GM23338 (cell line): ENCODE measurements at regions not wholly inside any gene's neighbourhood (a gene's known extent, or its start where the extent isn't known, plus 50 kb on each side); places are given as distances from the start of the nearest gene placed in this dataset.

Experiments
- ATAC-seq: fragments of 200-7000 bp; cut with Tn5 transposase; 3 replicates; pipeline ENCODE4 v1.9.1; 2020
- DNase-seq: peaks from one replicate; pipeline ENCODE4 v3.0.0-alpha.2; 2015; ENCODE audit warnings: low spot score
- H2AFZ ChIP-seq: fragments of 200-600 bp; sonication (generic); 2 replicates; pipeline ENCODE4 v1.8.0; 2016; ENCODE audit warnings: antibody characterized with exemption, mild to moderate bottlenecking, moderate library complexity
- H3F3A ChIP-seq: fragments of 200-600 bp; sonication (generic); replicated peaks from 2 replicates; pipeline ENCODE4 v1.8.0; 2017; ENCODE audit warnings: antibody characterized with exemption, mixed run types, low read depth
- H3K27ac ChIP-seq: fragments of 200-600 bp; sonication (generic); 2 replicates; pipeline ENCODE4 v1.6.1; 2016; ENCODE audit warnings: low read depth
- H3K27me3 ChIP-seq: fragments of 200-600 bp; sonication (generic); 2 replicates; pipeline ENCODE4 v1.8.0; 2016; ENCODE audit warnings: mild to moderate bottlenecking, mixed run types, moderate library complexity; ENCODE audit not compliant: insufficient read depth
- H3K36me3 ChIP-seq: fragments of 200-600 bp; sonication (generic); 2 replicates; pipeline ENCODE4 v1.8.0; 2016; ENCODE audit warnings: mild to moderate bottlenecking; ENCODE audit not compliant: insufficient read depth
- H3K4me1 ChIP-seq: fragments of 200-600 bp; sonication (generic); 2 replicates; pipeline ENCODE4 v1.8.0; 2016; ENCODE audit warnings: mild to moderate bottlenecking, moderate library complexity; ENCODE audit not compliant: insufficient read depth
- H3K4me2 ChIP-seq: fragments of 200-600 bp; sonication (generic); 2 replicates; pipeline ENCODE4 v1.7.1; 2017; ENCODE audit warnings: mixed run types
- H3K4me3 ChIP-seq: fragments of 200-600 bp; sonication (generic); 2 replicates; pipeline ENCODE4 v1.6.1; 2016; ENCODE audit warnings: mixed run types
- H3K79me2 ChIP-seq: fragments of 200-600 bp; sonication (generic); replicated peaks from 2 replicates; pipeline ENCODE4 v1.8.0; 2017; ENCODE audit warnings: mild to moderate bottlenecking; ENCODE audit not compliant: insufficient read depth
- H3K9me2 ChIP-seq: fragments of 200-600 bp; sonication (generic); 2 replicates; pipeline ENCODE4 v1.8.0; 2017; ENCODE audit not compliant: insufficient read depth
- H4K20me1 ChIP-seq: fragments of 200-600 bp; sonication (generic); replicated peaks from 2 replicates; pipeline ENCODE4 v1.8.0; 2017; ENCODE audit warnings: mild to moderate bottlenecking; ENCODE audit not compliant: insufficient read depth
- H3K27ac Mint-ChIP-seq: 2 replicates; pipeline ENCODE4 v1.8.0; 2020; ENCODE audit warnings: inconsistent platforms, mild to moderate bottlenecking, moderate library complexity, mixed read lengths
- H3K27me3 Mint-ChIP-seq: 3 replicates; pipeline ENCODE4 v1.8.0; 2022; ENCODE audit warnings: low read depth, mild to moderate bottlenecking, moderate library complexity, mixed read lengths, inconsistent platforms; ENCODE audit not compliant: insufficient read depth, poor library complexity
- H3K36me3 Mint-ChIP-seq: 3 replicates; pipeline ENCODE4 v1.8.0; 2021; ENCODE audit warnings: low read depth, mild to moderate bottlenecking, inconsistent platforms, moderate library complexity, mixed read lengths
- H3K4me1 Mint-ChIP-seq: 3 replicates; pipeline ENCODE4 v1.8.0; 2020; ENCODE audit warnings: mild to moderate bottlenecking, inconsistent platforms, mixed read lengths
- H3K4me3 Mint-ChIP-seq: 3 replicates; pipeline ENCODE4 v1.8.0; 2021; ENCODE audit warnings: moderate library complexity, mild to moderate bottlenecking, inconsistent platforms, mixed read lengths
- H3K9me3 Mint-ChIP-seq: 3 replicates; pipeline ENCODE4 v1.8.0; 2020; ENCODE audit warnings: moderate library complexity, mild to moderate bottlenecking, inconsistent platforms, mixed read lengths
- CREB1 ChIP-seq: fragments of 250-450 bp; sonication (Bioruptor Pico); IDR thresholded peaks from 2 replicates; pipeline ENCODE4 v1.5.0; 2020; ENCODE audit warnings: low read depth, mild to moderate bottlenecking, moderate library complexity
- CTCF ChIP-seq, 2 experiments: fragments of 200-600 bp in 1 of 2; sonication (generic) in 1 of 2; conservative IDR thresholded peaks; 2 replicates each; pipeline versions ENCODE4 v1.5.1 to v1.6.1; 2016 to 2017; ENCODE audit warnings: antibody characterized with exemption in 2 of 2, low read depth in 2 of 2, mild to moderate bottlenecking in 2 of 2, moderate library complexity in 1 of 2
- JUNB ChIP-seq: IDR thresholded peaks from one replicate; pipeline ENCODE4 v1.6.1; 2016; ENCODE audit warnings: antibody characterized with exemption; ENCODE audit not compliant: unreplicated experiment
- NANOG ChIP-seq: IDR thresholded peaks from 2 replicates; pipeline ENCODE4 v1.6.1; 2016; ENCODE audit warnings: antibody characterized with exemption, borderline replicate concordance
- POLR2AphosphoS5 ChIP-seq: IDR thresholded peaks from 2 replicates; pipeline ENCODE4 v1.6.1; 2016; ENCODE audit warnings: antibody characterized with exemption, low read depth
- REST ChIP-seq: IDR thresholded peaks from one replicate; pipeline ENCODE4 v1.6.1; 2018; ENCODE audit warnings: antibody characterized with exemption; ENCODE audit not compliant: unreplicated experiment
- STAT1 ChIP-seq: IDR thresholded peaks from one replicate; pipeline ENCODE4 v1.6.1; 2016; ENCODE audit warnings: antibody characterized with exemption; ENCODE audit not compliant: unreplicated experiment
- ZNF114 ChIP-seq: fragments of 250-450 bp; sonication (Bioruptor Pico); IDR thresholded peaks from 2 replicates; pipeline ENCODE4 v1.5.0; 2020; ENCODE audit warnings: mild to moderate bottlenecking, moderate library complexity
- ZNF462 ChIP-seq: fragments of 250-450 bp; sonication (Bioruptor Pico); IDR thresholded peaks from 2 replicates; pipeline ENCODE4 v1.5.0; 2020; ENCODE audit warnings: mild to moderate bottlenecking, moderate library complexity
- TF ChIP-seq, protein P1 (sequence below): IDR thresholded peaks from 2 replicates; pipeline ENCODE4 v1.6.1; 2016; ENCODE audit warnings: antibody characterized with exemption

GRCh38 chr5:60205071-60205470 lies 311.5 kb upstream of the PDE4D start (continued):
- TF ChIP-seq, protein P1, sequence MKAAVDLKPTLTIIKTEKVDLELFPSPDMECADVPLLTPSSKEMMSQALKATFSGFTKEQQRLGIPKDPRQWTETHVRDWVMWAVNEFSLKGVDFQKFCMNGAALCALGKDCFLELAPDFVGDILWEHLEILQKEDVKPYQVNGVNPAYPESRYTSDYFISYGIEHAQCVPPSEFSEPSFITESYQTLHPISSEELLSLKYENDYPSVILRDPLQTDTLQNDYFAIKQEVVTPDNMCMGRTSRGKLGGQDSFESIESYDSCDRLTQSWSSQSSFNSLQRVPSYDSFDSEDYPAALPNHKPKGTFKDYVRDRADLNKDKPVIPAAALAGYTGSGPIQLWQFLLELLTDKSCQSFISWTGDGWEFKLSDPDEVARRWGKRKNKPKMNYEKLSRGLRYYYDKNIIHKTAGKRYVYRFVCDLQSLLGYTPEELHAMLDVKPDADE = no peak
- no peak for TF ChIP-seq CREB1
- TF ChIP-seq STAT1 = no peak
- no peak for TF ChIP-seq REST
- no peak for TF ChIP-seq JUNB

DNA sequence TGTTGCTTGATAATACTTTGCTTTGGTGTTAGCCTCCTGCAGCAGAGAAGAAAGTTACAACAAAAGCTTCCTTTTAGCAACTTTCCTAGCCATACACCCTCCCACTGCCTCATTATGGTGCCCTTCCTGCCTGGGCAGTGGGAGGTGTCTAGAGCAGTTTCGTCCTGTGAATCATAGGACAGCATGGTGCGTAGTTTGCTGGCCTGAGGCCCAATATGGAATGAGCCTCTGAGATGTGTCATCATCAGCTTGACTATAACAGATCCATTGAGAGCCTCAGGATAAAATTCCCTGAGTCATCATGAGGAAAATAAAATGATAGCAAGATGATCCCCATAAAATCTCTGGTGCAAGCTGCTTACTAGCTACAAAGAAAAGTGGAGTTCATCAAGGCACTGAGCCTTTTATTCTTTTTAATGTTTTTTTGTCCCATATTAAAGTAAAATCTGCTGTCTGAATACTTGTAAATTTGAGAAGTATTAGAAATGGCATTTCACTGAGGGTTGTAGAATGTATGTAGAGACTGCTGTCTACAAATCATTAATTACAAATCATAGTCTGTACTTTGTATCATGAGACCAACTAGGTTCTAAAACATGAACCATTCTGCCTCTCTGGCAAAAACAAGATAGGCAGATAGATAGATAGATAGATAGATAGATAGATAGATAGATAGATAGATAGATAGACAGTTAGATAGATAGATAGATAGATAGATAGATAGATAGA lies 303.0 kb upstream of the PDE4D start:
- Histone ChIP-seq H3K4me2 (no peak overlapping the region), H3K4me3 (no peak overlapping the region), H3K27me3 (no peaks in the 10 kb centered on the region), H3K79me2 (no peaks in the 10 kb centered on the region), H3K27ac (no peak overlapping the region), H3K9me2 (no peaks in the 10 kb centered on the region), H3F3A (no peaks in the 10 kb centered on the region), H4K20me1 (no peaks in the 10 kb centered on the region), H3K36me3 (no peaks in the 10 kb centered on the region), H2AFZ (no peak overlapping the region), H3K4me1 (no peaks in the 10 kb centered on the region)
- peaks cover 3% of the 10 kb centered on the region; the same call in 1 of the 3 replicates for H3K4me1 Mint-ChIP-seq
- no peak for ATAC-seq
- H3K36me3 Mint-ChIP-seq = no peaks in the 10 kb centered on the region
- no peak overlapping the region for H3K4me3 Mint-ChIP-seq
- DNase-seq = no peak
- no peaks in the 10 kb centered on the region for H3K9me3 Mint-ChIP-seq
- no peak overlapping the region for H3K27ac Mint-ChIP-seq
- H3K27me3 Mint-ChIP-seq = peaks cover 4% of the 10 kb centered on the region
- TF ChIP-seq ZNF114 (CRISPR knock-in tag) (no peak), CTCF (conservative IDR thresholded peaks at IDR 0.05; ENCODE audit: low read depth in 2 of 2) (no peak), NANOG (no peak), STAT1 (no peak), ZNF462 (CRISPR knock-in tag) (no peak), POLR2AphosphoS5 (no peak), CREB1 (no peak), JUNB (no peak)
- TF ChIP-seq, protein P1 = no peak
